ENCODE measurements at regions not wholly inside any gene's neighbourhood (a gene's known extent, or its start where the extent isn't known, plus 50 kb on each side); places are given as distances from the start of the nearest gene placed in this dataset.
"Not testable (repeated sequence)": the region's sequence is repeated elsewhere in the genome, so short reads cannot be mapped to it uniquely, and the experiment has no call there.

DNA sequence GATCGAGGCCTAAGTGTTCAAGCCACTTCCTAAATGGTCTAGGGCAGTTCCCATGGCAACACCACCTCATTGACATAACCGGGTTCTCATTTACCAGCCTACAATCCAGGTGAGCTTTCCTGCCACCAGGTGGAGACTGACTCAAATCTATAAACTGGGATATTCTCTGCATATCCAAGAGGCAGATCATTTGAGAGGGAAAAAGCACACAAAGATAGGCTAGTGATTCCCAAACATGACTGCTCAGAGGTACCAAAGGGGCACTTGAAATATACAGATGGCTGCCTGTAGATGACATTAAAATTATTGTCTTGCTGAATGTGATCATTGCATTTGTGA lies 141.3 kb upstream of the PROK2 start:
- DNase-seq (ENCODE audit: low read depth in 2 of 2): no peak

DNA sequence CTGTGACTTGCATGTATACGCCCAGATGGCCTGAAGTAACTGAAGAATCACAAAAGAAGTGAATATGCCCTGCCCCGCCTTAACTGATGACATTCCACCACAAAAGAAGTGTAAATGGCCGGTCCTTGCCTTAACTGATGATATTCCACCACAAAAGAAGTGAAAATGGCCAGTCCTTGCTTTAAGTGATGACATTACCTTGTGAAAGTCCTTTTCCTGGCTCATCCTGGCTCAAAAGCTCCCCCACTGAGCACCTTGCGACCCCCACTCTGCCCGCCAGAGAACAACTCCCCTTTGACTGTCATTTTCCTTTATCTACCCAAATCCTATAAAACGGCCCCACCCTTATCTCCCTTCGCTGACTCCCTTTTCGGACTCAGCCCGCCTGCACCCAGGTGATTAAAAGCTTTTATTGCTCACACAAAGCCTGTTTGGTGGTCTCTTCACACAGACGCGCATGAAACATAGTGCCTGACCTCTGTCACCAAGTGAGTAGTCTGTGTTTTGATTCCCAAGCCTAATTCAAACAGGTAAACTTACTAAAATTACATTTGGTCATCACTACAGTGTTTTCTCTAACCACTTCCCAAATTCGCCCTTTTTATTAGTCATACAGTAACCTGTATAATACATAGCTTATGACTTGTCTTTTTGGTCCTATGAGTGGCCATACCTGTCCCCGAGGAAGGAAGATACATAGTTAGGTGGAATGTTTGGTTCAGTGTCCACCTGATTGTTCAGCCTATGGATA lies 140.7 kb upstream of the PROK2 start:
- DNase-seq (ENCODE audit: low read depth in 2 of 2): not testable (repeated sequence)

- DNase-seq (ENCODE audit: low read depth in 2 of 2): no peak
Measured at GRCh38 chr3:71924721-71925120, 139.8 kb upstream of the PROK2 start.

GRCh38 chr3:71921036-71921435 lies 136.1 kb upstream of the PROK2 start:
- no peak for DNase-seq (ENCODE audit: low read depth in 2 of 2)

- no peak for DNase-seq (ENCODE audit: low read depth in 2 of 2)
Measured at GRCh38 chr3:71919572-71919971, 134.6 kb upstream of the PROK2 start.

- DNase-seq (ENCODE audit: low read depth in 2 of 2): no peak
Measured at GRCh38 chr3:71917545-71917944, 132.6 kb upstream of the PROK2 start.

DNA sequence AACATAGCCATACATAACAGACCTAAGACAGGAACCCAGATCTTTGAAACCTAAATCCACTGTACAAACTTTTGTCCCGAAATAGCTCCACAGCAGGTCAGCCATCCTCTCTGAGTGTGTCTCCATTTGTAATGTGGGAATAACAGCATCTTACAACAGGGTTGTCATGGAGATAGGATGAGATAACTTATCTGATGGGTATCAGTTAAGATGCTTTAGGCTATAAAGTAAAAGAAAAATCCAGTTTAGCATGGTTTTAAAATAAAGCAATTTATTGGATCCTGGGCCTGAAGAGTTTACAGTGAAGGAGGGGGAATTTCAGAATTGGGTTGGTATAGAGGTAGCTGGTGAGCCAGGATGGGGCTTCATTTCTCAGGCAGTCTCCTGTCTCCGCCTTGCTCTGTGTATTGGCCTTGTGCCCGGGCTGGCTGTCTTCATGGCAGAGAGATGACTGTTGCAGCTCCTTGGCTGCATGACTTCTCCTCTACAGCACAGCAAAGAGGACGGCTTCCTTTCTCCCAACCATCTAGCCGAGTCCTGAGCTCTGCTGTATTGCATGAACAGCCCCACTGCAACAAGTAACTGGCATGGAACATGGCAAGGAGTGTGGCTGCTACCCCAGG lies 131.9 kb upstream of the PROK2 start:
- DNase-seq (ENCODE audit: low read depth in 2 of 2): no peak

DNA sequence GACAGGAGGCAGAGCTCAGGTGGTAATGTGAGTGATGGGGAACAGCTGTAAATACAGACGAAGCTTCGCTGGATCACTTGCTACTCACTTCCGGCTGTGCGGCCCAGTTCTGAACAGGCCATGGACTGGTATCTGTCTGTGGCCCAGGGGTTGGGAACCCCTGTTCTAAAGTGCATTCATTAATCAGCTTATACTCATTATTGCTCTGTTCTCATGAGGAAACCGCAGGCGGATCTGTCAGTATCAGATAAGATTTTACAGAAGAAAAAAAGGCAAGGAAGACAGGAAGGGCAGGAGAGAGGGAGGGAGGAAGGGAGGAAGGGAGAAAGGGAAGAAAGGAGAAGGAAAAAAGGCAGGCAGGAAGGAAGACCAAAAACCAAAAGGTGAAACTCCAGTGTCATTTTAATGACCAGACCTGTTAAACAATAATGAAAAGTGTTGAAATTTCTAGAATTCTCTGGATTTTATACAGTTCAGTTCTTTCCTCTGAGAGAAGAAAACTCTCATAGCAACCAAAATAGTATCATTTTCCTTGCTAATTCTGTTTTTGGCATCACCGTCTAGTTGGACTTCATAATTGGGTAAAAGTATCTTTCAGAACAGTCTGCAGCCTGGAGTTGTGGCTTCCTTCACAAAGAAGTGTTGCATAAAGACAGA lies 128.0 kb upstream of the PROK2 start:
- no peak for DNase-seq (ENCODE audit: low read depth in 2 of 2)

- DNase-seq (ENCODE audit: low read depth in 2 of 2): no peak
Measured at GRCh38 chr3:71910108-71910507, 125.2 kb upstream of the PROK2 start.

GRCh38 chr3:71907996-71908395 lies 123.0 kb upstream of the PROK2 start:
- DNase-seq (ENCODE audit: low read depth in 2 of 2): no peak

GRCh38 chr3:71906976-71907375 lies 122.0 kb upstream of the PROK2 start:
- DNase-seq (ENCODE audit: low read depth in 2 of 2): no peak

DNA sequence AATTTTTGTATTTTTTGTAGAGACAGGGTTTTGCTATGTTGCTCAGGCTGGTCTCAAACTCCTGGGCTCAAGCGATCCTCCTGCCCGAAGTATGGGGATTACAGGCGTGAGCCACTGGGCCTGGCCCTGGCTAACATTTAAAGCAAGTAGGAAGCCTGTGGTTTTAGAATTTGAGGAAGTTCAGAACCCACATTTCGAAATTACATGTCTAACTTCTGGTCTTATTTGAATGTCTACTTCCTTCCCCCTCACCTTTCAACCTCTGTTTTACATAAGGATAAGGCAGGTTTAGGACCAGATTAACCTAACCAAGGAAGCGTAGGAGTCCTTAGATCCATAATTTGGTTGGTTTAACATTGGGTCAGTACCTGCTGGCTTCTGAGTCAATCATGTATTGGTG lies 120.5 kb upstream of the PROK2 start:
- no peak for DNase-seq (ENCODE audit: low read depth in 2 of 2)

GRCh38 chr3:71903936-71904335 lies 119.0 kb upstream of the PROK2 start:
- DNase-seq (ENCODE audit: low read depth in 2 of 2): no peak

DNA sequence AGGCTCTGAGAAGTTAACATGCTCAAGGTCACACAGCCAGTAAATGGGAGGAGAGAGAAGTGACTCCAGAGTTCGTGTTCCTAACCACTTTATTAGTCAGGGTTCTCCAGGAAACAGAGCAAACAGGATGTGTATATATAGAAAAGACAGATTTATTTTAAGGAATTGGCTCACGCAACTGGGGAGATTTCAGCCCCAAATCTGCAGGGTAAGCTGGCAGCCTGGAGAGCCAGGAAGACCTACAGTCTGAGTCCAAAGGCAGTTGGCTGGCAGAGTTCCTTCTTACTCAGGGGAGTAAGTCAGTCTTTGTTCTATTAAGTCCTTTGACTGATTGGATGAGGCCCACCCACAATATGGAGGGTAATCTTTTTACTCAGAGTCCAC lies 118.2 kb upstream of the PROK2 start:
- DNase-seq (ENCODE audit: low read depth in 2 of 2): no peak

DNA sequence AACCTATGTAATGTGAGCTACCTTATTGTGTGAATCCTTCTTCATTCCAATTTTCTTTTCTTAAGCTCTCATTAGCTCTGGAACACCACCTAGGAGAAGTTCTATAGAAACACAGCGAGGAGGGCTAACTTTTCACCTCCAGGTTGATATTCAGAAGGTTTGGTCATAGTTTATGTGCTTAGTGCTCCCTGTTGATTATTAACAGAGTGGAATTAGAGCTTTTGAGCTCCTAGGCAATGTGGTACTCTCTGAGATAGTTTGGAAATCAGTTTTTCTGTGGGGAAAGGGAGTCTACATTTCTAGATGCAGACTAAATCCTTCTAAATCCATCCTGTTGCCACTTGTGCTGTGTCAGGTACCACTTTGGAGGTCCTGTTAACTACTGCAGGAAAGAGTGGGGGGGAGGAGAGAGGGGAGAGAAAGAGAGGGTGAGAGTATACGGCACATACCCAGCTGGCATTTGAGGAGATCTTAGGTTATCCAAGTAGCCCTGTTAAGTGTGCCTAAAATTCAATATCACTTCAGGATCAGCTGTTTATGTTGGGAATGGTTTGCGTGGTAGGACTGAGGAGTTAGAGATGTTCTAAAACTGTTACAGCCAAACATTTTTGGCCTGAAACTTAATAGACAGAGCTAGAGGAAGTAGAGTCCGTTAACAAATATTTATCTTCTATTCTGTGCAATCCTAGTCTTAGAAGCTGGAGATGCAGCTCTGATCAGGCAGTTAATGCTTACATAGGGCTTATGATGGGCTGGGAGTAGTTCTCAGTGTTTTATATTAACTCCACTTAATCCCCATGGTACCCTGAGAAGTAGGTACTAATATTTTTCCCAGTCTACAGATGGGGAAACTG lies 117.5 kb upstream of the PROK2 start:
- DNase-seq (ENCODE audit: low read depth in 2 of 2): no peak

DNA sequence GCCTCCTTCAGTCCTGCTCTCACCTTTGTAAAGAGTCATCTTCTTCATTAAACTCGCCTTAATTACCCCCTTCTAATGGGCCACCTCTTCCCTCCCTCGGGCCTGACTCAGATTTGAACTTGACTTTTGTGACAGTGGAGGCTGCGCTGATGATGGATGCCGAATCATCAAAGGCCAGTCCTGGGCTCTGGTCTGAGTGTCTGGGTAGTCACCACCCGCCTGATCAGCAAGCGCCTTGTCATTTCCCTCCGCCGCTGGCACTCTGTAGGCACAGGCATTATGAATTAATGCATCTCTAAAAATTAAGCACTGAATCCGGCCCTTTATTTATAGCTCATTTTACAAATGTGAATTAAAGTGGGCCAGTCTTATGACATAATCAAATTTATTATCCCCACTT lies 116.7 kb upstream of the PROK2 start:
- DNase-seq (ENCODE audit: low read depth in 2 of 2): no peak

DNA sequence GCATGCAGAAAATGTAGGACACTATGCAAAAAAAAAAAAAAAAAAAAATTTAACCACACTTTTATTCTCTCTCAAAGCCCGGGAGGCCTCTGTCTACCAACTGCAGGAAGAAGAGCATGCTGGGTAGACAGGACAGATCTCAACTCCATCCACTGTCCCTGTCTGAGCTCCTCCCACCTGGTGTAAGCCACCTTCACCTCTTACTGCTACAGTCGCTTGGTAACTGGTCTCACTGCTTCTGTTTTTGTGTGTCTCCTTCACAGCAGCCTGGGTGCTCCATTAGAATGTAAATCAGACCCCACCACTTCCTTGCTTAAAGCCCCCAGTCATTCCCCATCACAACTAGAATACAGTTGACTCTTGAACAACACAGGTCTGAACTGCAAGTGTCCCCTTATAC lies 115.1 kb upstream of the PROK2 start:
- no peak for DNase-seq (ENCODE audit: low read depth in 2 of 2)

DNA sequence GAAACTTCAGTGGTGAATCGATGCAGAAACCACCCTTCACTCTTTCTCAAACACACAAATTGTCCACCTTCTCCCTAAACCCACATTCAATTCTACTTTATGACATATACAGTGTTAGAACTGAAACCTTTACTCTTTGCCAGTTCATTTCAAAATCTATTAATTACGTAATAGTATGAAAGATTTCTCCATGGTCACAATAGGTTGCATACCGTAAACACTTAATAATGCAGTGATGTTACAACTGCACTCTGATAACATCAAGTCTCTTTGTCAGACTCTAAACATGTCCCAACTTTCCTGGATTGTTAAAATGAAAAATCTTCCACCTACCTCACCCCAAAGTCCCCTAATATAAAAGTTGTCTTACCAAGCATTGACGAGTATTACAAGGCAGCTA lies 111.8 kb upstream of the PROK2 start:
- no peak for DNase-seq (ENCODE audit: low read depth in 2 of 2)

GRCh38 chr3:71893702-71894479 lies 108.9 kb upstream of the PROK2 start:
- no peak for DNase-seq (ENCODE audit: low read depth in 2 of 2)

DNA sequence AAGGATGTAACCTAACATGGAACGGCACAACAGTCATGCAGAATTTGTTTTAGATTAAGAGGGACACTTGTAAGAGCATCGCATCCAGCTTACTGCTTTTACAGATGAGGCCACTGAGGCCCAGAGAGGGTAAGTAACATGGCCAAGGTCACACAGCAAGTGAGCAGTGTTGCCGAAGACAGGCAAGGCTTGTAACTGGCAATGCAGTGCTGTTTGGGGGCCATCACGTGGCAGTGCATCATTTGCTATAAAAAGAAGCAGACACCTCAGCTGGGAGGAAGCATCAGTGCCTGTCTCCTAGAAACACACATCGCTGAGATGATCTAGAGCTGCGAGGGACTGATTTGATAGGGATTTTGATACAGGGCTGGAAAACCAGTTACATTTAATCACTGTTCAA lies 108.2 kb upstream of the PROK2 start:
- no peak for DNase-seq (ENCODE audit: low read depth in 2 of 2)

DNA sequence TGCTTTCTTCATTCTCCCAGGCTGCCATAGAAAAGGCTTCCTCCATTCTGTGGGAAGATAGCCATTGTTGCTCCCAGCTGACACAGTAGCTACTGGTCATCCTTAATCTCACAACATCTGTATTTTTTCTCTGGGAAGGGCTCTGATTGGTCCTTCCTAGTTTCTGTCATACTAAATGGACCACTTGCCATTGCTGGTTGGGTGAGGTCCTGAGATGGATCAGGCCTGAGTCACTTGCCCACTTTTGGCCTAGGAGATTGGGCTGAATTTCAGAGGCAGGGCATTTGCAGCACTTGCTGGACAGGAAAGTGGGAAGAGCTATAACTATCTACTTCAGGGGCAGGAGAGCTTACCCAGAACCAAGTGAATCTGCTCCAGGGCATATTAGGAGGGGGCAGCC lies 106.5 kb upstream of the PROK2 start:
- DNase-seq (ENCODE audit: low read depth in 2 of 2): no peak

Data from activated CD8-positive, alpha-beta memory T cell treated with anti-CD3 and anti-CD28 coated beads for 4 hours (primary cell).